ENCODE measurements at regions not wholly inside any gene's neighbourhood (a gene's known extent, or its start where the extent isn't known, plus 50 kb on each side); places are given as distances from the start of the nearest gene placed in this dataset.

DNA sequence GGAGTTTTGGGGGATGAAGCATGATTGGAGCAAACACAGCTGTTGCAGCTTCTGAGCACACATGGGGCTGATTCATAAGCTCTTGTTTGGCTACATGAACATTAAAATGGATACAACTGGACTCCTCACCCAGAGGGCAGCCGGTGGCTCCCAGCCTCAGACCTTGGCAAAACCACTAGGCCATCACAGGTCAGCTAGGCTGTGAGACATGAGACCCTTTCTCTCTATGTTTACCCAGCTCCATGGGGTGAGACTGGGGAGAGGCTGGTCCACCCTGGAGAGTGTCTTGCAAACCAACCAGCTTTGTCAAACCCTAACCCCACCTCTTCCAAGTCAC, 388.7 kb downstream of the PTPRU start:
- no peak overlapping the region for H3K4me2 ChIP-seq
- no peaks in the 10 kb centered on the region for H3K27me3 ChIP-seq
- no peak overlapping the region for H3K4me3 Mint-ChIP-seq
- no peak for DNase-seq (ENCODE audit: low spot score)
- no peaks in the 10 kb centered on the region for H3K9me3 ChIP-seq (ENCODE audit: low read depth)
- H3K4me1 Mint-ChIP-seq, result no peaks in the 10 kb centered on the region
- H3F3A ChIP-seq (ENCODE audit: low read depth), result no peaks in the 10 kb centered on the region
- H3K27ac Mint-ChIP-seq, result no peak overlapping the region
- H4K20me1 ChIP-seq (ENCODE audit: low read depth), result no peaks in the 10 kb centered on the region
- no peak overlapping the region for H3K27ac ChIP-seq
- H2AFZ ChIP-seq (replicated peaks), result no peak overlapping the region
- H3K9ac ChIP-seq, result no peak overlapping the region
- H3K9me3 Mint-ChIP-seq, result no peaks in the 10 kb centered on the region
- no peaks in the 10 kb centered on the region for H3K36me3 ChIP-seq
- H3K79me2 ChIP-seq (ENCODE audit: low read depth), result no peaks in the 10 kb centered on the region
- TF ChIP-seq EZH2 (IDR thresholded peaks at IDR 0.05) (no peak), EZH2phosphoT487 (IDR thresholded peaks at IDR 0.05) (no peak), CTCF (IDR thresholded peaks at IDR 0.05) (no peak)
- peaks cover 5% of the 10 kb centered on the region for H3K27me3 Mint-ChIP-seq (ENCODE audit: insufficient read depth, low read depth)
- H3K36me3 Mint-ChIP-seq, result no peaks in the 10 kb centered on the region
- H3K4me3 ChIP-seq, result no peak overlapping the region
- no peaks in the 10 kb centered on the region for H3K4me1 ChIP-seq

DNA sequence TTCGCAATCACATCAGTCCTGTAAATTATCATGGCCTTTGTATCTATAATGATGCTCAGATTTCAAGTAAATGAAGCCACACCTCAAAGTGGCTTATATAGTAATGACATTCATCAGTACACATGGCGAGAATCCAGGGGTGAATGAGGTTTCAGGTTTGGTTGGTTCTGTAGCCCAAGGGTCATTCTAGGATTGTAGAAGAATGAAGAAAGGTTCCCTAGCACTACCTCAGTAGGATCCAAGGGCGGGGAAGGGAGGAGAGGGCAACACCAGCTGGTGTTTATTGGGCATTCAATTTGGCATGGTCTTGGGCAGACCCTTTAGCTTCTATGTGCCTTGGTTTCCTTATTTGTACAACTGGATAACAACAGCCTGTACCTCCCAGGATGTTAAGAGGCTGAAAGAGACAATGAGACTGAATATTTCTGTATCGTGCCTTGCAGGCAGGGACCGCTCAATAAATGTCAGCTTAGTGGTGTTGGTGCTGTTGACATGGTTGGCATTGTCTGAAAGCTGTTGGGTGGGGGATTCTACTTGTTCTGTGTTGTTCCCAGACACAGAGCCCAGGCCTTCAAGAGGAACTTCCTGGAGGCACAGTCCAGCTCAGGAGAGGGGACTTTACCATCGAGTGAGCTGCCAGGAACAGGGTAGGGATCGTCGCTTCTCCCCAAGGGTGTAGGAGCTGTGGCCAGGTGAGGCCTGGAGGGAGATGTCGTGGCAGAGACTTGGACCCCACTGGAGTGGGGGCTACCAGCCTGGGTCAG, 388.2 kb downstream of the PTPRU start:
- no peak overlapping the region for H2AFZ ChIP-seq (replicated peaks)
- no peaks in the 10 kb centered on the region for H4K20me1 ChIP-seq (ENCODE audit: low read depth)
- Mint-ChIP-seq H3K4me3 (no peak overlapping the region), H3K27me3 (ENCODE audit: insufficient read depth, low read depth) (peaks cover 5% of the 10 kb centered on the region), H3K27ac (no peak overlapping the region), H3K36me3 (no peaks in the 10 kb centered on the region), H3K9me3 (no peaks in the 10 kb centered on the region), H3K4me1 (no peaks in the 10 kb centered on the region)
- H3K79me2 ChIP-seq (ENCODE audit: low read depth), result no peaks in the 10 kb centered on the region
- no peak for DNase-seq (ENCODE audit: low spot score)
- no peak overlapping the region for H3K9ac ChIP-seq
- no peak overlapping the region for H3K4me2 ChIP-seq
- no peaks in the 10 kb centered on the region for H3F3A ChIP-seq (ENCODE audit: low read depth)
- H3K9me3 ChIP-seq (ENCODE audit: low read depth), result no peaks in the 10 kb centered on the region
- no peak overlapping the region for H3K27ac ChIP-seq
- H3K36me3 ChIP-seq, result no peaks in the 10 kb centered on the region
- no peaks in the 10 kb centered on the region for H3K4me1 ChIP-seq
- TF ChIP-seq EZH2 (IDR thresholded peaks at IDR 0.05), result no peak
- no peak for TF ChIP-seq EZH2phosphoT487 (IDR thresholded peaks at IDR 0.05)
- no peak for TF ChIP-seq CTCF (IDR thresholded peaks at IDR 0.05)
- no peaks in the 10 kb centered on the region for H3K27me3 ChIP-seq
- H3K4me3 ChIP-seq, result no peak overlapping the region

DNA sequence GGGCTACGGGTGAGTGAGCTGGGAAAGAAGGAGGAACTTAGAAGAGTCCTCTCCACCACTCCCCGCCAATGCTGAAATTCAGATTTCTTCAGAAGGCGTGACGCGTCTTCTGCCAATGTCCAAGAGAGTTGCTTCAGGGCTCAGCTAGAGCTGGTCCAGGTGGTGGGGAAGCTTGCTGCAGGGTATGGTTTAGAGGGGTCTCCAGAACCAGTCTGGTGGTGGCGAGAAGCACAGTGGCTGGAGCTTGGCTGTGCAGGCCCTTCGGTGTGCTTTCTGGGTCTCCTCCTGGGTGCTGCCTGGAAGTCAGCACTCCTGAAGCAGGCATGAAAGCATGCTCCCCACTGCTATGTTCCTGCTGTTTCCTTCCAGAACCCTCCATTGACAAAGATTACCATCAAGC, 387.2 kb downstream of the PTPRU start:
- H3K27ac Mint-ChIP-seq, result no peak overlapping the region
- H3K9me3 Mint-ChIP-seq, result no peaks in the 10 kb centered on the region
- H3F3A ChIP-seq (ENCODE audit: low read depth), result no peaks in the 10 kb centered on the region
- no peaks in the 10 kb centered on the region for H3K9me3 ChIP-seq (ENCODE audit: low read depth)
- no peaks in the 10 kb centered on the region for H3K36me3 ChIP-seq
- H2AFZ ChIP-seq (replicated peaks), result no peak overlapping the region
- H3K27me3 Mint-ChIP-seq (ENCODE audit: insufficient read depth, low read depth), result peaks cover 2% of the 10 kb centered on the region
- H3K4me3 Mint-ChIP-seq, result no peak overlapping the region
- no peak for DNase-seq (ENCODE audit: low spot score)
- no peaks in the 10 kb centered on the region for H3K4me1 ChIP-seq
- H3K9ac ChIP-seq, result no peak overlapping the region
- no peak overlapping the region for H3K4me2 ChIP-seq
- no peaks in the 10 kb centered on the region for H4K20me1 ChIP-seq (ENCODE audit: low read depth)
- no peaks in the 10 kb centered on the region for H3K4me1 Mint-ChIP-seq
- H3K27ac ChIP-seq, result no peak overlapping the region
- no peaks in the 10 kb centered on the region for H3K79me2 ChIP-seq (ENCODE audit: low read depth)
- no peaks in the 10 kb centered on the region for H3K27me3 ChIP-seq
- H3K36me3 Mint-ChIP-seq, result no peaks in the 10 kb centered on the region
- TF ChIP-seq CTCF (IDR thresholded peaks at IDR 0.05) (no peak), EZH2 (IDR thresholded peaks at IDR 0.05) (no peak), EZH2phosphoT487 (IDR thresholded peaks at IDR 0.05) (no peak)
- H3K4me3 ChIP-seq, result no peak overlapping the region

All from neural progenitor cell (in vitro differentiated cells).